ENCODE measurements at regions not wholly inside any gene's neighbourhood (a gene's known extent, or its start where the extent isn't known, plus 50 kb on each side); places are given as distances from the start of the nearest gene placed in this dataset.
"Not testable (repeated sequence)": the region's sequence is repeated elsewhere in the genome, so short reads cannot be mapped to it uniquely, and the experiment has no call there.

GRCh38 chr19:56894626-56895025 is 54.1 kb upstream of the PEG3 start:
- DNase-seq = no peak

GRCh38 chr19:56896095-56896494 is 55.6 kb upstream of the PEG3 start:
- no peak for DNase-seq

- DNase-seq = no peak
Measured at GRCh38 chr19:56899943-56900342, 59.4 kb upstream of the PEG3 start.

GRCh38 chr19:56900573-56901097 is 60.1 kb upstream of the PEG3 start:
- no peak for DNase-seq

- no peak for DNase-seq
Measured at GRCh38 chr19:56905631-56906150, 65.2 kb upstream of the PEG3 start.

GRCh38 chr19:56912401-56913112 is 72.0 kb upstream of the PEG3 start:
- no peak for DNase-seq

- not testable (repeated sequence) for DNase-seq
Measured at GRCh38 chr19:56913113-56913455, 72.6 kb upstream of the PEG3 start.

GRCh38 chr19:56916528-56916927 is 76.0 kb upstream of the PEG3 start:
- no peak for DNase-seq

- DNase-seq = no peak
Measured at GRCh38 chr19:56917529-56917928, 77.0 kb upstream of the PEG3 start.

GRCh38 chr19:56917998-56918397 is 77.5 kb upstream of the PEG3 start:
- DNase-seq = no peak

GRCh38 chr19:56918682-56919307 is 78.3 kb upstream of the PEG3 start:
- DNase-seq = no peak

GRCh38 chr19:56919308-56919995 is 78.9 kb upstream of the PEG3 start:
- no peak for DNase-seq

GRCh38 chr19:56926094-56926493 is 85.6 kb upstream of the PEG3 start:
- DNase-seq = not testable (repeated sequence)

- DNase-seq = no peak
Measured at GRCh38 chr19:56927294-56927693, 86.8 kb upstream of the PEG3 start.

GRCh38 chr19:56927791-56928207 is 87.3 kb upstream of the PEG3 start:
- no peak for DNase-seq

- DNase-seq = no peak
Measured at GRCh38 chr19:56930647-56931535, 90.4 kb upstream of the PEG3 start.

GRCh38 chr19:56933014-56933705 is 92.6 kb upstream of the PEG3 start:
- no peak for DNase-seq

GRCh38 chr19:56934438-56935090 is 94.0 kb upstream of the PEG3 start:
- no peak for DNase-seq

GRCh38 chr19:56939951-56940350 is 99.4 kb upstream of the PEG3 start:
- no peak for DNase-seq

- DNase-seq = no peak
Measured at GRCh38 chr19:56942756-56943155, 102.2 kb upstream of the PEG3 start.

GRCh38 chr19:56946159-56946558 is 105.6 kb upstream of the PEG3 start:
- DNase-seq = no peak
